ENCODE measurements at regions not wholly inside any gene's neighbourhood (a gene's known extent, or its start where the extent isn't known, plus 50 kb on each side); places are given as distances from the start of the nearest gene placed in this dataset.

DNA sequence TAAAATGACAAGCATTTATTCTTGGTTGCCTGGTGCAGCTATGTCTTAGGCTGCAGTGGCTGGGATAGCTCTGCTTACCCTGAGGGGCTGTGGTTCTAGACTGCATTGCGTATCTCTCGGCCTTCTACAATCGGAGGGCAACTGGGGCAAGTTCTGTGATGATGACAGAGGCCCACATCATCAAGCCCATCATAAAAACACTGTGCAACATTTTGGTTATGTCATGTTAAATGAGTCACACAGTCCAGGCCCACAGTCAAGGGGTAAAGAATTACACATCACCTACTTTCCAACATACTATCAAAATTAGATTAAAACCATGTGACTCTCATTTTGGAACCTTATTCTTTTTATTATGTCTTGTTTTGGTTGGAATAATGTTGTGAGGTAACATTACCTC is 120.2 kb upstream of the GUCY1A1 start:
- DNase-seq = no peak

DNA sequence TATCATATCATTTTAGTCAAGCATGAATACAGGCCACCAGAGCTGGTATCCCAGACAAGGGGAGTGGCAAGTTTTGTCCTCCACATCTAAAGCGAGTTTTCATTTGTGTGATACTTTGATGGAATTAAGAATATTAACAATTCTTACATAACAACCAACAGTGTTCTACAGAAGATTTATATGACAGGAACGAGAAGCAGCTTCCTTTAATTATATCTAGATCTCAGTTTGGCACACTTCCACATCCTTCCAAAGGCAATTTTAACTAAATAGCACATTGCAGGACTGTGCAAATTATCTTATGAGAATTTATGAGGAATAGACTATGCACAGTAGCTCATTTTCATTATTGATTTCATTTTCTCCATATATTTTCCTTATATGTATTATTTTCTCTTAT is 121.2 kb upstream of the GUCY1A1 start:
- DNase-seq = peak; percentile 55

GRCh38 chr4:155544547-155544946 is 122.1 kb upstream of the GUCY1A1 start:
- no peak for DNase-seq

GRCh38 chr4:155543126-155543765 is 123.4 kb upstream of the GUCY1A1 start:
- DNase-seq = no peak

DNA sequence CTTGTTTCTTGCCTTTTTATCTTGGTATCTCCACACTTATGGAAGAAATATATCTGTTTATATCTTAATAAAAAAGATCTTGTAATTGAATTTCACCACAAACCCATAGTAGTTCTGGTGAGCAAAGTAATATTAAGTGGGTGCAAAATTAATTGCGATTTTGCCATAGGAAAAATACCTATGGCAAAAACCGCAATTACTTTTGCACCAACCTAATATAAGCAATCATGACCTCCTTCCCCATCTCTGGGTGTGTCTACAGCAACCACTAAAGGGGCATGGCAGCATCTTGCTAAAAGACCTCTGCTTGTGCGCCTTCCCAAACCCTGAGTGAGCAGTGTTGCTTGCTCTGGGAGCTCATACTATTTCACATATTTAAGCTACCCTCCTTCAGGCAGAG is 124.2 kb upstream of the GUCY1A1 start:
- no peak for DNase-seq

DNA sequence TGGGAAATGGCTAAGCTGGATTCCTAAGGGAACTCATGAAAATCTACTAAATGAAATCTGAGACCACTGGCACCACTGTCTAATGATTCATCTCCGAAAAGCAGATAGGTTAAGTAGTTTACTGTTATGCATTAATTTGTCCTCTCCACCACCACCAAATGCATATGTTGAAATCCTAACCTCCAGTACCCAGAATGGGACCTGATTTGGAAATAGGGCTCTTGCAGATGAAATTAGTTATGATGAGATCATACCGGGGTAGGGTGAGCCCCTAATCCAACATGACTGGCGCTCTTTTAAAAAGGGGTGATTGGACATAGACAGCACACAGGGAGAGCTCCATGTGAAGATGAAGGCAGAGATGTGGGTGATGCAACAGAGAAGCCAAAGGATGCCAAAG is 124.9 kb upstream of the GUCY1A1 start:
- DNase-seq = no peak

GRCh38 chr4:155540698-155541097 is 126.0 kb upstream of the GUCY1A1 start:
- no peak for DNase-seq

GRCh38 chr4:155539746-155540145 is 126.9 kb upstream of the GUCY1A1 start:
- DNase-seq = no peak

- DNase-seq = no peak
Measured at GRCh38 chr4:155535802-155536454, 130.7 kb upstream of the GUCY1A1 start.

- DNase-seq = no peak
Measured at GRCh38 chr4:155532373-155533085, 134.1 kb upstream of the GUCY1A1 start.

DNA sequence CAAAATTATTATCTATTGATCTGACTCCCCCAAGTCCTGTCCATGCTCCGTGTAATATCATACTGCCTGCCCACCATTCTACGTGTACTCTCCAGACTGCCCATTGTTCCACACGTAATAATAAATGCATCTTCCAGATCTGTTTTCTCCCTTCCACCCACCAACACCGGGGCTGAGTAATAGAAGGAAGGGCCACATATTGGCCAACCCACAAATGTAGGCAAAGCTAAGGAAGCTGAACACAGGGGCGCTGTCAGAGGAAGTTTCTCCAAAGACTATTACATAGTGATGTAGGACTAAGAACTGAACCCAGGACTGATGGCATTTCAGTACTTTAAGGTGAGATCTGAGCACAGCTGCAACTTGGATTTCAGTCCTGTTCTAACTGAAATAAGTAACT is 135.8 kb upstream of the GUCY1A1 start:
- DNase-seq = no peak

DNA sequence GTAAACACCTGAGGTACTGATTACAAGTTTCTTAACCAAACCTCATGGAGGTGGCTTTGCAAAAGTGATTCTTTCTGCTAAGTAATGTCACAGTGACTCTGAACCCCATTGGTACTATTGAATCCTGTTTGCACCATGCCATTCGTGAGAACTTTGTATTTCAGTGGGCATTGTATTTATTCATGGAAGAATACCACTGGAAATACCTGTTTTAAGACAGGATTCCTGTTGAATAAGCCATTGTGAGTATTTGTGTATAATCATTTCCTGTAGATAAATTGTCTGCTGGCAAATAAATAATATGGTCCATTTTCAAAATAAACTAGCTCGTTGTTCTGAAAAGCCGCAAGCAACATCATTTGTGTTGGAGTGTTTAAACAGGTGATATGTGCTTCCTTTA is 136.4 kb upstream of the GUCY1A1 start:
- DNase-seq = no peak

GRCh38 chr4:155529716-155530115 is 136.9 kb upstream of the GUCY1A1 start:
- DNase-seq = peak; percentile 64

GRCh38 chr4:155529272-155529671 is 137.4 kb upstream of the GUCY1A1 start:
- DNase-seq = peak; percentile 76

DNA sequence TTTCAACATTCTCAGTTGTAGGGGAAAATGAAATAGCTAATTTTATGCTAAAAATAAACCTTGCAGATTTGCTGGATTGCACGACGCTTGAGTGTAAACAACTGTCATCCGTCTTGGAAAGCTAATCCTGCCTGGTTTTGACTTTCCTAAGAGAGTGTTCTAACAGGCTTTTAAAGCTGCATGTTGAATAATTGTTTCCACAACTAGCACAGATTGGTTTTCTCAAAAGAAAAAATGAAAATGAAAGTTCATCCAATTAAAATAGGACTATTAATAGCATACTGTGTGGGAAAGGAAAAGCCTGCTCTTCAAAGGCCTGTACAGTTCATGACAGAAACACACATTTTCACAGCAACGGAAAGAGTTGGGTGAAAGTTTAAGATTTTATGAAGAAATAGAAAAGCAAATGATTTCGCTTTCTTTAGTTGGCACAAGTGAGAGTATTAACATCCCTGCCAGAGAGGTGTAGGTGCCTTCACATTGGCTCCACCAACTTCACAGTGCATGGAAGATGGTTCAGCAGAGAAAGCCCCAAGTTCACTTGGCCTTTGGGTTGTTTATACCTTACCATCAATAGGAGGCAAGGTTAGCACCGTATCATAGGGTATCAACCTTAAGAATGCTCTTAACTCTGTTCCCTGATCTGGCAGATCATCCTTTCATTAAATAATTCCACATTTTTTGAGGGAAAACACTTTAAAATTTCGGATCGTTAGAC is 140.0 kb upstream of the GUCY1A1 start:
- no peak for DNase-seq

GRCh38 chr4:155524926-155525455 is 141.7 kb upstream of the GUCY1A1 start:
- DNase-seq = no peak

- no peak for DNase-seq
Measured at GRCh38 chr4:155523358-155523757, 143.3 kb upstream of the GUCY1A1 start.

- DNase-seq = no peak
Measured at GRCh38 chr4:155522201-155522600, 144.4 kb upstream of the GUCY1A1 start.

DNA sequence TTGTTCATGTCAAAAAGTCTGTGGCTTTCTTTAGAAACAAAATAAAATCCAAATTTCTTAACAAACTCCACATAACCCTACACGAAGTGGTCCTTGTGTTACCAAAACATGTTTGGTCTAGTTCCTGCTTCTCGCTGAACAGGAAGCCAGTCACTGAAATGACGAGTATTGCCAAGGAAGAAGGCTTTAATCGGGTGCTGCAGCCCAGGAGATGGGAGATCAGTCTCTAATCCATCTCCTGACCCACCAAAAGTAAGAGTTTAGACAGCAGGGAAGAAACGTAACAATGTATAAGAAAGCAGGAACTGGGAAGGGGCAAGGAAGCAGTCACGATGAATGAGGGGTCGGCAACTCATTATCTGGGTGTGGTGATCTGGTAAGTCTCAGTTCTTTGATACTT is 144.6 kb upstream of the MAP9 start:
- no peak for DNase-seq

DNA sequence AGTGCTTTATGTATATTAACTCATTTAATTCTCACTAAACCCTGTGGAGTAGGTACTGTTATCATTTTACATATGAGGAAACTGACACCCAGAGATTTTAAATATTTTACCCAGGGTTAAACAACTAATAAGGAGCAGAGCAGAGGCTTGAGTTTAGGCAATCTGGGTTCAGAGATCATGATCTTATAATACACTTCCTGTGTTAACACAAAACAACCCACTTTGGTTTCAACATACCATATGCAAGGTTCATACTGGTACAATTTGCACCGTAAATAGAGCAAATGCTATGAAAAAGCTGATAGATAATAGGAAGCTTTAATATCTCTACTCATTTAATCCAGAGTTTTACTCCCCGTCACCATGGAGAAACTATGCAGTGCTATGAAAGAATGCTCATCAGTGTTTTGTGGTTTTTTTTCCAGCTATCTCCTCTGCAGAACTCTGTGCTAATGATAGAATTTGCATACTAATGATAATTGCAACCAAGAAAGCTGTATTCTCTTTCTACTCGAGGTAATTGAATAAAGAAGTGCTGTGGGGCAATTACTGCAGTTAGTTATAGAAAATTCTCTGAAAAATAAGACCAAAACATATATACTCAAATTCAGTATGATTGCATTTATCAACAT is 138.8 kb upstream of the MAP9 start:
- DNase-seq = peak; percentile 47

GRCh38 chr4:155514628-155515027 is 137.9 kb upstream of the MAP9 start:
- DNase-seq = no peak

GRCh38 chr4:155512817-155513216 is 136.1 kb upstream of the MAP9 start:
- DNase-seq = no peak

DNA sequence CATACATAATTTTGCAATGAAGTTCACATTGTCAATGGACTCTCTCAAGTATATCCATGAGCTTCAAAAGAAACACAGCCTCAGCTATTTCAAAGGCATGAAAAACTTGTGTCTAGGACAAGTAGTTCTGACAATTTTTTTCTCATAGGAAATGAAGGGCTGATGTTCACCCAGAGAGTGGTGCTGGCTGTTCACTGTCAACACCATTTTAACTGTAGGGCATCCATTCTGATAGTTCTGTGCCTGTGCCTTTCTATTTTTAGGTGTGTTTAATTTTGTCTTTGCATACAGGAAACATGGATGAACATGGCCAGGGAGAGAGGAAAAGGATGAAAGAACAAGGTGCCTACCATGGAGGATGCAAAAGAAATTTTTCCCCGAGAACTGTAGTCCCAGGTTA is 135.3 kb upstream of the MAP9 start:
- DNase-seq = no peak
